Neural cell (in vitro differentiated cells): ENCODE measurements at regions not wholly inside any gene's neighbourhood (a gene's known extent, or its start where the extent isn't known, plus 50 kb on each side); places are given as distances from the start of the nearest gene placed in this dataset.

Source experiments
- H2AFZ ChIP-seq: fragments of 200-600, 300-800 bp; sonication (generic), shearing (Covaris generic); 2 replicates; pipeline ENCODE4 v1.6.0; 2014; ENCODE audit warnings: low read depth, mild to moderate bottlenecking, antibody characterized with exemption, low read length, moderate library complexity
- H3F3A ChIP-seq: fragments of 200-600 bp; shearing (Covaris generic); 2 replicates; pipeline ENCODE4 v1.6.1; 2016; ENCODE audit warnings: mild to moderate bottlenecking, moderate library complexity, mixed read lengths, antibody characterized with exemption, low read length; ENCODE audit not compliant: insufficient read depth, poor library complexity, severe bottlenecking
- H3K27ac ChIP-seq: fragments of 200-600, 300-800 bp; sonication (generic), shearing (Covaris generic); 2 replicates; pipeline ENCODE4 v1.5.1; 2014; ENCODE audit warnings: mild to moderate bottlenecking, low read length, moderate library complexity
- H3K27me3 ChIP-seq: fragments of 300-800, 200-600 bp; sonication (generic), shearing (Covaris generic); 2 replicates; pipeline ENCODE4 v1.6.0; 2014; ENCODE audit warnings: mild to moderate bottlenecking, low read depth, low read length, moderate library complexity; ENCODE audit not compliant: insufficient read depth
- H3K36me3 ChIP-seq: fragments of 300-800, 200-600 bp; sonication (generic), shearing (Covaris generic); 2 replicates; pipeline ENCODE4 v1.5.1; 2014; ENCODE audit warnings: mild to moderate bottlenecking, antibody characterized with exemption, low read length, moderate library complexity; ENCODE audit not compliant: insufficient read depth
- H3K4me2 ChIP-seq: fragments of 300-800, 200-600 bp; sonication (generic), shearing (Covaris generic); 2 replicates; pipeline ENCODE4 v1.6.0; 2014; ENCODE audit warnings: mild to moderate bottlenecking, low read length
- H3K4me3 ChIP-seq: fragments of 300-800, 200-600 bp; sonication (generic), shearing (Covaris generic); 2 replicates; pipeline ENCODE4 v1.5.1; 2014; ENCODE audit warnings: mild to moderate bottlenecking, low read length, moderate library complexity
- H3K79me2 ChIP-seq: fragments of 200-600 bp; shearing (Covaris generic); replicated peaks from 2 replicates; pipeline ENCODE4 v1.6.0; 2014; ENCODE audit warnings: mild to moderate bottlenecking, low read length, moderate library complexity; ENCODE audit not compliant: insufficient read depth
- H3K9ac ChIP-seq: fragments of 300-800, 200-600 bp; sonication (generic), shearing (Covaris generic); 2 replicates; pipeline ENCODE4 v1.6.1; 2016; ENCODE audit warnings: mild to moderate bottlenecking, low read length, mixed read lengths
- H3K9me2 ChIP-seq: fragments of 200-600 bp; shearing (Covaris generic); 2 replicates; pipeline ENCODE4 v1.6.1; 2016; ENCODE audit warnings: mild to moderate bottlenecking, low read length, mixed read lengths; ENCODE audit not compliant: insufficient read depth
- H3K9me3 ChIP-seq: fragments of 200-600, 300-800 bp; sonication (generic), shearing (Covaris generic); 2 replicates; pipeline ENCODE4 v1.6.1; 2016; ENCODE audit warnings: mild to moderate bottlenecking, mixed run types, low read length, moderate library complexity, mixed read lengths
- H4K20me1 ChIP-seq: fragments of 200-600 bp; shearing (Covaris generic); 2 replicates; pipeline ENCODE4 v1.6.1; 2016; ENCODE audit warnings: mild to moderate bottlenecking, mixed run types; ENCODE audit not compliant: insufficient read depth
- CTCF ChIP-seq: fragments of 450-650 bp; IDR thresholded peaks from 2 replicates; pipeline ENCODE4 v1.5.1; 2014; ENCODE audit warnings: antibody characterized with exemption, mild to moderate bottlenecking, moderate library complexity; ENCODE audit not compliant: poor library complexity, severe bottlenecking
- EP300 ChIP-seq: fragments of 450-650 bp; conservative IDR thresholded peaks from 2 replicates; pipeline ENCODE4 v1.6.1; 2014; ENCODE audit warnings: antibody characterized with exemption, mild to moderate bottlenecking, moderate library complexity; ENCODE audit not compliant: poor library complexity, severe bottlenecking
- EZH2 ChIP-seq: fragments of 200-600, 300-800 bp; shearing (Covaris generic), sonication (generic); IDR thresholded peaks from 2 replicates; pipeline ENCODE4 v1.6.1; 2014; ENCODE audit warnings: antibody characterized with exemption, low read length, borderline replicate concordance, mild to moderate bottlenecking; ENCODE audit not compliant: insufficient read depth, poor library complexity, severe bottlenecking
- MXI1 ChIP-seq: fragments of 450-650 bp; conservative IDR thresholded peaks from 2 replicates; pipeline ENCODE4 v1.6.1; 2014; ENCODE audit warnings: antibody characterized with exemption, mild to moderate bottlenecking; ENCODE audit not compliant: poor library complexity, severe bottlenecking
- POLR2AphosphoS5 ChIP-seq: IDR thresholded peaks from 2 replicates; pipeline ENCODE4 v1.6.1; 2012
- RAD21 ChIP-seq: fragments of 450-650 bp; conservative IDR thresholded peaks from 2 replicates; pipeline ENCODE4 v1.6.1; 2014; ENCODE audit warnings: antibody characterized with exemption, mild to moderate bottlenecking, moderate library complexity
- REST ChIP-seq: IDR thresholded peaks from 2 replicates; pipeline ENCODE4 v1.6.1; 2012; ENCODE audit warnings: borderline replicate concordance
- SMC3 ChIP-seq: fragments of 450-650 bp; conservative IDR thresholded peaks from 2 replicates; pipeline ENCODE4 v1.6.1; 2014; ENCODE audit warnings: antibody characterized with exemption, mild to moderate bottlenecking, moderate library complexity; ENCODE audit not compliant: poor library complexity
- TAF1 ChIP-seq: IDR thresholded peaks from 2 replicates; pipeline ENCODE4 v1.6.1; 2012; ENCODE audit warnings: low read depth

- no peaks in the 10 kb centered on the region for H3K9me2 ChIP-seq
- no peaks in the 10 kb centered on the region for H4K20me1 ChIP-seq
- H3F3A ChIP-seq: no peaks in the 10 kb centered on the region
- H3K9me3 ChIP-seq: no peaks in the 10 kb centered on the region
- no peak overlapping the region for H2AFZ ChIP-seq
- no peak overlapping the region for H3K9ac ChIP-seq
- H3K79me2 ChIP-seq: no peaks in the 10 kb centered on the region
- no peak overlapping the region for H3K27ac ChIP-seq
- H3K27me3 ChIP-seq: no peaks in the 10 kb centered on the region
- H3K4me2 ChIP-seq: no peak overlapping the region
- TF ChIP-seq EZH2: no peak
- TF ChIP-seq EP300: no peak
- no peak for TF ChIP-seq CTCF
- TF ChIP-seq RAD21: no peak
- TF ChIP-seq SMC3: no peak
- TF ChIP-seq REST: no peak
- TF ChIP-seq TAF1: no peak
- no peak for TF ChIP-seq POLR2AphosphoS5
- TF ChIP-seq MXI1: no peak
- no peaks in the 10 kb centered on the region for H3K36me3 ChIP-seq
- no peak overlapping the region for H3K4me3 ChIP-seq
Observed at GRCh38 chr9:78963911-78964310, 607.9 kb upstream of the TLE4 start.

GRCh38 chr9:78967596-78968217 lies 604.1 kb upstream of the TLE4 start:
- no peaks in the 10 kb centered on the region for H3K27me3 ChIP-seq
- no peak overlapping the region for H2AFZ ChIP-seq
- H3K9me3 ChIP-seq: no peaks in the 10 kb centered on the region
- no peak overlapping the region for H3K9ac ChIP-seq
- no peak overlapping the region for H3K4me3 ChIP-seq
- no peaks in the 10 kb centered on the region for H4K20me1 ChIP-seq
- H3F3A ChIP-seq: peaks cover 5% of the 10 kb centered on the region
- no peak overlapping the region for H3K4me2 ChIP-seq
- TF ChIP-seq POLR2AphosphoS5: no peak
- TF ChIP-seq TAF1: no peak
- no peak for TF ChIP-seq SMC3
- no peak for TF ChIP-seq CTCF
- no peak for TF ChIP-seq MXI1
- no peak for TF ChIP-seq EZH2
- no peak for TF ChIP-seq RAD21
- H3K27ac ChIP-seq: no peak overlapping the region
- no peaks in the 10 kb centered on the region for H3K9me2 ChIP-seq
- no peaks in the 10 kb centered on the region for H3K36me3 ChIP-seq
- H3K79me2 ChIP-seq: no peaks in the 10 kb centered on the region
